Left lung (tissue), 4 donors: ENCODE measurements at regions not wholly inside any gene's neighbourhood (a gene's known extent, or its start where the extent isn't known, plus 50 kb on each side); places are given as distances from the start of the nearest gene placed in this dataset.

Experiments
- ATAC-seq: fragments of 200-7000 bp; cut with Tn5 transposase; one replicate; pipeline ENCODE4 v1.9.1; 2020; ENCODE audit warnings: moderate library complexity
- DNase-seq, 4 donors: peaks; one replicate each; pipeline ENCODE4 v3.0.0-alpha.2; 2013 to 2020
- H3K27ac ChIP-seq, 2 donors: fragments of 200-600 bp; sonication (generic) in 1 of 2; one replicate each; pipeline versions ENCODE4 v1.5.0 to v1.8.0; 2020 to 2021
- H3K27me3 ChIP-seq, 2 donors: fragments of 200-600 bp; sonication (generic) in 1 of 2; one replicate each; pipeline versions ENCODE4 v1.5.0 to v1.8.0; 2020 to 2021
- H3K36me3 ChIP-seq, 2 donors: fragments of 200-600 bp; sonication (generic) in 1 of 2; one replicate each; pipeline versions ENCODE4 v1.5.0 to v1.8.0; 2020 to 2021
- H3K4me1 ChIP-seq, 2 donors: fragments of 200-600 bp; one replicate each; pipeline ENCODE4 v1.8.0; 2021
- H3K4me3 ChIP-seq, 2 donors: fragments of 200-600 bp; sonication (generic) in 1 of 2; one replicate each; pipeline versions ENCODE4 v1.5.0 to v1.8.0; 2020 to 2021; ENCODE audit warnings: mild to moderate bottlenecking in 1 of 2
- H3K9me3 ChIP-seq, 2 donors: fragments of 200-600 bp; sonication (generic) in 1 of 2; one replicate each; pipeline versions ENCODE4 v1.5.0 to v1.8.0; 2020 to 2021
- CTCF ChIP-seq, 2 donors: fragments of 200-600 bp; sonication (generic) in 1 of 2; IDR thresholded peaks; one replicate each; pipeline versions ENCODE4 v1.5.0 to v1.8.0; 2021; ENCODE audit warnings: antibody characterized with exemption in 2 of 2
- intact Hi-C, 2 donors: fragments of 100-400 bp; cut with DNase I; formaldehyde crosslinking; loops; one replicate each; pipeline versions ENCODE4 v1.11.2 to v1.14.2; 2022
- donor health status: DM: no; HTN: yes; CAD: no.
- donor health status: DM: no; HTN: no; CAD: no.

- no peaks in the 10 kb centered on the region for H3K36me3 ChIP-seq
- no peak overlapping the region for H3K27ac ChIP-seq
These were observed 167.8 kb upstream of the LHX5 start for GRCh38 chr12:113639474-113639873.

GRCh38 chr12:113638460-113638775 lies 166.7 kb upstream of the LHX5 start:
- intact Hi-C loops, result no loop called here
- DNase-seq (no peak), ATAC-seq (no peak)
- no peak overlapping the region for H3K4me3 ChIP-seq
- no peaks in the 10 kb centered on the region for H3K4me1 ChIP-seq
- H3K27ac ChIP-seq, result no peak overlapping the region
- no peaks in the 10 kb centered on the region for H3K9me3 ChIP-seq
- H3K27me3 ChIP-seq, result peaks cover 4 to 91% of the 10 kb centered on the region in 2 donors
- no peaks in the 10 kb centered on the region for H3K36me3 ChIP-seq
- TF ChIP-seq CTCF (IDR thresholded peaks at IDR 0.05), result no peak

More at GRCh38 chr12:113639474-113639873, 167.8 kb upstream of the LHX5 start:
- Histone ChIP-seq H3K4me1 (no peaks in the 10 kb centered on the region), H3K27me3 (peaks cover 4 to 95% of the 10 kb centered on the region in 2 donors), H3K9me3 (no peaks in the 10 kb centered on the region), H3K4me3 (no peak overlapping the region)
- DNase-seq, result no peak
- ATAC-seq, result no peak
- intact Hi-C loops, result no loop called here
- TF ChIP-seq CTCF (IDR thresholded peaks at IDR 0.05), result no peak

GRCh38 chr12:113634982-113635381 lies 163.3 kb upstream of the LHX5 start:
- intact Hi-C loops, result no loop called here
- Histone ChIP-seq H3K9me3 (peaks cover 0 to 16% of the 10 kb centered on the region in 2 donors), H3K27me3 (peaks cover 4 to 59% of the 10 kb centered on the region in 2 donors), H3K27ac (no peak overlapping the region), H3K4me1 (no peaks in the 10 kb centered on the region), H3K36me3 (no peaks in the 10 kb centered on the region), H3K4me3 (no peak overlapping the region)
- TF ChIP-seq CTCF (IDR thresholded peaks at IDR 0.05), result no peak
- no peak for ATAC-seq
- DNase-seq, result no peak

GRCh38 chr12:113634474-113634873 lies 162.8 kb upstream of the LHX5 start:
- intact Hi-C loops, result no loop called here
- no peak for ATAC-seq
- TF ChIP-seq CTCF (IDR thresholded peaks at IDR 0.05), result no peak

GRCh38 chr12:113633678-113634332 lies 162.1 kb upstream of the LHX5 start:
- TF ChIP-seq CTCF (IDR thresholded peaks at IDR 0.05), result no peak
- H3K9me3 ChIP-seq, result peaks cover 0 to 17% of the 10 kb centered on the region in 2 donors
- H3K4me1 ChIP-seq, result no peaks in the 10 kb centered on the region
- ATAC-seq (no peak), DNase-seq (no peak)
- no peaks in the 10 kb centered on the region for H3K36me3 ChIP-seq
- intact Hi-C loops, result no loop called here
- peaks cover 4 to 47% of the 10 kb centered on the region in 2 donors for H3K27me3 ChIP-seq
- H3K27ac ChIP-seq, result no peak overlapping the region
- H3K4me3 ChIP-seq, result no peak overlapping the region

More at GRCh38 chr12:113634474-113634873, 162.8 kb upstream of the LHX5 start:
- H3K36me3 ChIP-seq, result no peaks in the 10 kb centered on the region
- no peaks in the 10 kb centered on the region for H3K4me1 ChIP-seq
- no peak overlapping the region for H3K27ac ChIP-seq
- H3K27me3 ChIP-seq, result peaks cover 4 to 54% of the 10 kb centered on the region in 2 donors
- H3K4me3 ChIP-seq, result no peak overlapping the region
- H3K9me3 ChIP-seq, result peaks cover 0 to 17% of the 10 kb centered on the region in 2 donors
- DNase-seq, result no peak
